Activated CD4-positive, alpha-beta T cell treated with anti-CD3 and anti-CD28 coated beads, Interleukin-2, amount 10 ng/mL, durations not matched to agents 7 days and 5 days (primary cell): ENCODE measurements at regions not wholly inside any gene's neighbourhood (a gene's known extent, or its start where the extent isn't known, plus 50 kb on each side); places are given as distances from the start of the nearest gene placed in this dataset.

Experiments used
- CTCF ChIA-PET: fragments of 350-600 bp; sonication (Branson Sonifier 250); formaldehyde crosslinking; loops from one replicate; lab custom pipeline; 2021; ENCODE audit warnings: antibody characterized with exemption; lab: Charles Lee
- POLR2A ChIA-PET: fragments of 350-600 bp; sonication (Branson Sonifier 250); formaldehyde crosslinking; loops from one replicate; lab custom pipeline; 2021; ENCODE audit warnings: antibody characterized with exemption; lab: Charles Lee
- DNase-seq: peaks from one replicate; pipeline ENCODE4 v3.0.0-alpha.2; 2020
- H3K27ac Mint-ChIP-seq: one replicate; pipeline ENCODE4 v1.8.0; 2021; ENCODE audit warnings: mild to moderate bottlenecking, moderate library complexity, mixed read lengths
- H3K27me3 Mint-ChIP-seq: one replicate; pipeline ENCODE4 v1.8.0; 2021; ENCODE audit warnings: mixed read lengths
- H3K36me3 Mint-ChIP-seq: one replicate; pipeline ENCODE4 v1.8.0; 2021; ENCODE audit warnings: low read depth, mixed read lengths
- H3K4me1 Mint-ChIP-seq: one replicate; pipeline ENCODE4 v1.8.0; 2021; ENCODE audit warnings: mixed read lengths
- H3K4me3 Mint-ChIP-seq: one replicate; pipeline ENCODE4 v1.8.0; 2021; ENCODE audit warnings: mild to moderate bottlenecking, moderate library complexity, mixed read lengths
- H3K9me3 Mint-ChIP-seq: one replicate; pipeline ENCODE4 v1.8.0; 2021; ENCODE audit warnings: mixed read lengths

- no peaks in the 10 kb centered on the region for H3K4me1 Mint-ChIP-seq
- no peaks in the 10 kb centered on the region for H3K36me3 Mint-ChIP-seq
- no peak for DNase-seq
- no peaks in the 10 kb centered on the region for H3K27me3 Mint-ChIP-seq
- peaks cover 12% of the 10 kb centered on the region for H3K9me3 Mint-ChIP-seq
- CTCF ChIA-PET: no interaction called here
- H3K27ac Mint-ChIP-seq: no peak overlapping the region
- H3K4me3 Mint-ChIP-seq: no peak overlapping the region
- POLR2A ChIA-PET: no interaction called here
These were observed 864.3 kb upstream of the ADAMTS5 start for GRCh38 chr21:27831177-27831576.

- Mint-ChIP-seq H3K4me3 (no peak overlapping the region), H3K4me1 (no peaks in the 10 kb centered on the region), H3K27me3 (no peaks in the 10 kb centered on the region), H3K36me3 (no peaks in the 10 kb centered on the region), H3K27ac (no peak overlapping the region), H3K9me3 (peaks cover 12% of the 10 kb centered on the region)
- ChIA-PET POLR2A (no interaction called here), CTCF (no interaction called here)
- DNase-seq: no peak
These were observed 861.1 kb upstream of the ADAMTS5 start for GRCh38 chr21:27827972-27828371.

- Mint-ChIP-seq H3K4me1 (no peaks in the 10 kb centered on the region), H3K36me3 (no peaks in the 10 kb centered on the region), H3K27me3 (no peaks in the 10 kb centered on the region), H3K27ac (no peak overlapping the region), H3K9me3 (peaks cover 12% of the 10 kb centered on the region), H3K4me3 (no peak overlapping the region)
- no peak for DNase-seq
- CTCF ChIA-PET: no interaction called here
- POLR2A ChIA-PET: no interaction called here
These were observed 858.1 kb upstream of the ADAMTS5 start for GRCh38 chr21:27825035-27825434.

GRCh38 chr21:27823652-27824201 lies 856.8 kb upstream of the ADAMTS5 start:
- H3K36me3 Mint-ChIP-seq: no peaks in the 10 kb centered on the region
- ChIA-PET CTCF (no interaction called here), POLR2A (no interaction called here)
- no peaks in the 10 kb centered on the region for H3K27me3 Mint-ChIP-seq
- H3K4me3 Mint-ChIP-seq: no peak overlapping the region
- H3K27ac Mint-ChIP-seq: no peak overlapping the region
- H3K9me3 Mint-ChIP-seq: peaks cover 7% of the 10 kb centered on the region
- H3K4me1 Mint-ChIP-seq: no peaks in the 10 kb centered on the region
- no peak for DNase-seq

- no peak for DNase-seq
- no peak overlapping the region for H3K4me3 Mint-ChIP-seq
- no peak overlapping the region for H3K27ac Mint-ChIP-seq
- H3K4me1 Mint-ChIP-seq: no peaks in the 10 kb centered on the region
- ChIA-PET POLR2A (no interaction called here), CTCF (no interaction called here)
- no peaks in the 10 kb centered on the region for H3K9me3 Mint-ChIP-seq
- H3K36me3 Mint-ChIP-seq: no peaks in the 10 kb centered on the region
- no peaks in the 10 kb centered on the region for H3K27me3 Mint-ChIP-seq
These were observed 853.5 kb upstream of the ADAMTS5 start for GRCh38 chr21:27820342-27820741.

GRCh38 chr21:27819299-27819698 lies 852.4 kb upstream of the ADAMTS5 start:
- ChIA-PET POLR2A (no interaction called here), CTCF (no interaction called here)
- Mint-ChIP-seq H3K27me3 (no peaks in the 10 kb centered on the region), H3K9me3 (no peaks in the 10 kb centered on the region), H3K36me3 (no peaks in the 10 kb centered on the region), H3K4me1 (no peaks in the 10 kb centered on the region), H3K4me3 (no peak overlapping the region), H3K27ac (no peak overlapping the region)
- DNase-seq: no peak

GRCh38 chr21:27818847-27819246 lies 852.0 kb upstream of the ADAMTS5 start:
- Mint-ChIP-seq H3K4me3 (no peak overlapping the region), H3K27ac (no peak overlapping the region), H3K36me3 (no peaks in the 10 kb centered on the region), H3K9me3 (no peaks in the 10 kb centered on the region), H3K4me1 (no peaks in the 10 kb centered on the region), H3K27me3 (no peaks in the 10 kb centered on the region)
- CTCF ChIA-PET: no interaction called here
- DNase-seq: no peak
- POLR2A ChIA-PET: no interaction called here

GRCh38 chr21:27817902-27818623 lies 851.2 kb upstream of the ADAMTS5 start:
- Mint-ChIP-seq H3K36me3 (no peaks in the 10 kb centered on the region), H3K9me3 (no peaks in the 10 kb centered on the region), H3K27me3 (no peaks in the 10 kb centered on the region), H3K4me1 (no peaks in the 10 kb centered on the region), H3K27ac (no peak overlapping the region), H3K4me3 (no peak overlapping the region)
- CTCF ChIA-PET: no interaction called here
- DNase-seq: no peak
- POLR2A ChIA-PET: no interaction called here

GRCh38 chr21:27817074-27817473 lies 850.2 kb upstream of the ADAMTS5 start:
- Mint-ChIP-seq H3K27ac (no peak overlapping the region), H3K9me3 (no peaks in the 10 kb centered on the region), H3K4me1 (no peaks in the 10 kb centered on the region), H3K36me3 (no peaks in the 10 kb centered on the region), H3K4me3 (no peak overlapping the region), H3K27me3 (no peaks in the 10 kb centered on the region)
- CTCF ChIA-PET: no interaction called here
- POLR2A ChIA-PET: no interaction called here
- no peak for DNase-seq

GRCh38 chr21:27816301-27816700 lies 849.4 kb upstream of the ADAMTS5 start:
- ChIA-PET POLR2A (no interaction called here), CTCF (no interaction called here)
- no peak overlapping the region for H3K27ac Mint-ChIP-seq
- H3K4me3 Mint-ChIP-seq: no peak overlapping the region
- DNase-seq: no peak
- H3K27me3 Mint-ChIP-seq: no peaks in the 10 kb centered on the region
- H3K36me3 Mint-ChIP-seq: no peaks in the 10 kb centered on the region
- H3K4me1 Mint-ChIP-seq: no peaks in the 10 kb centered on the region
- no peaks in the 10 kb centered on the region for H3K9me3 Mint-ChIP-seq

- Mint-ChIP-seq H3K27ac (no peak overlapping the region), H3K27me3 (no peaks in the 10 kb centered on the region), H3K4me3 (no peak overlapping the region), H3K36me3 (no peaks in the 10 kb centered on the region), H3K4me1 (no peaks in the 10 kb centered on the region), H3K9me3 (no peaks in the 10 kb centered on the region)
- POLR2A ChIA-PET: no interaction called here
- no peak for DNase-seq
- CTCF ChIA-PET: no interaction called here
These were observed 847.3 kb upstream of the ADAMTS5 start for GRCh38 chr21:27814226-27814625.

GRCh38 chr21:27813750-27814149 lies 846.9 kb upstream of the ADAMTS5 start:
- POLR2A ChIA-PET: no interaction called here
- H3K9me3 Mint-ChIP-seq: no peaks in the 10 kb centered on the region

GRCh38 chr21:27813344-27813743 lies 846.5 kb upstream of the ADAMTS5 start:
- Mint-ChIP-seq H3K4me1 (no peaks in the 10 kb centered on the region), H3K4me3 (no peak overlapping the region), H3K27me3 (no peaks in the 10 kb centered on the region), H3K27ac (no peak overlapping the region), H3K9me3 (no peaks in the 10 kb centered on the region), H3K36me3 (no peaks in the 10 kb centered on the region)
- POLR2A ChIA-PET: no interaction called here
- CTCF ChIA-PET: no interaction called here
- DNase-seq: no peak

More at GRCh38 chr21:27813750-27814149, 846.9 kb upstream of the ADAMTS5 start:
- Mint-ChIP-seq H3K27me3 (no peaks in the 10 kb centered on the region), H3K36me3 (no peaks in the 10 kb centered on the region), H3K4me3 (no peak overlapping the region), H3K27ac (no peak overlapping the region), H3K4me1 (no peaks in the 10 kb centered on the region)
- CTCF ChIA-PET: no interaction called here
- no peak for DNase-seq

- POLR2A ChIA-PET: no interaction called here
These were observed 845.4 kb upstream of the ADAMTS5 start for GRCh38 chr21:27812279-27812678.

More at GRCh38 chr21:27812279-27812678, 845.4 kb upstream of the ADAMTS5 start:
- H3K4me3 Mint-ChIP-seq: no peak overlapping the region
- DNase-seq: no peak
- H3K9me3 Mint-ChIP-seq: no peaks in the 10 kb centered on the region
- CTCF ChIA-PET: interaction anchor here (0.6 kb wide), 1 partner anchor 904 kb away, joined by 5 read pairs; no protein-coding TSS in a partner anchor
- no peaks in the 10 kb centered on the region for H3K27me3 Mint-ChIP-seq
- no peak overlapping the region for H3K27ac Mint-ChIP-seq
- H3K36me3 Mint-ChIP-seq: no peaks in the 10 kb centered on the region
- no peaks in the 10 kb centered on the region for H3K4me1 Mint-ChIP-seq
